ENCODE measurements at regions not wholly inside any gene's neighbourhood (a gene's known extent, or its start where the extent isn't known, plus 50 kb on each side); places are given as distances from the start of the nearest gene placed in this dataset.

GRCh38 chr7:41842956-41843355 is 140.1 kb upstream of the INHBA start:
- no peak for TF ChIP-seq POLR2A (IDR thresholded peaks at IDR 0.05; ENCODE audit: borderline replicate concordance, extremely low read depth, insufficient read depth, insufficient read length)
- no peak for TF ChIP-seq MAX (IDR thresholded peaks at IDR 0.05)
